DOHH2 (cell line): ENCODE measurements at regions not wholly inside any gene's neighbourhood (a gene's known extent, or its start where the extent isn't known, plus 50 kb on each side); places are given as distances from the start of the nearest gene placed in this dataset.

Experiments
- H3F3A ChIP-seq: fragments of 200-600 bp; sonication (generic), shearing (Covaris generic); 2 replicates; pipeline ENCODE4 v1.6.0; 2016; ENCODE audit warnings: antibody characterized with exemption, mild to moderate bottlenecking; ENCODE audit not compliant: control insufficient read depth, insufficient read depth
- H3K27ac ChIP-seq: fragments of 200-600 bp; sonication (generic); 2 replicates; pipeline ENCODE4 v1.5.1; 2014; ENCODE audit warnings: low read depth, mild to moderate bottlenecking, low read length, moderate library complexity
- H3K27me3 ChIP-seq: fragments of 200-600 bp; sonication (generic); 2 replicates; pipeline ENCODE4 v1.6.1; 2014; ENCODE audit warnings: mild to moderate bottlenecking, low read length, mixed read lengths; ENCODE audit not compliant: control insufficient read depth
- H3K36me3 ChIP-seq: fragments of 200-600 bp; sonication (generic); 2 replicates; pipeline ENCODE4 v1.6.1; 2014; ENCODE audit warnings: mild to moderate bottlenecking, low read length, moderate library complexity, mixed read lengths; ENCODE audit not compliant: control insufficient read depth
- H3K4me1 ChIP-seq: fragments of 200-600 bp; sonication (generic); 2 replicates; pipeline ENCODE4 v1.6.1; 2014; ENCODE audit warnings: mild to moderate bottlenecking, low read length, mixed read lengths; ENCODE audit not compliant: control insufficient read depth
- H3K4me2 ChIP-seq: fragments of 200-600 bp; sonication (generic); 2 replicates; pipeline ENCODE4 v1.6.0; 2014; ENCODE audit warnings: mild to moderate bottlenecking, low read length, moderate library complexity
- H3K4me3 ChIP-seq: fragments of 200-600 bp; sonication (generic); 2 replicates; pipeline ENCODE4 v1.5.1; 2014; ENCODE audit warnings: mild to moderate bottlenecking, low read length, mixed read lengths
- H3K79me2 ChIP-seq: fragments of 200-600 bp; sonication (generic); 2 replicates; pipeline ENCODE4 v1.6.1; 2014; ENCODE audit warnings: mild to moderate bottlenecking, low read length, mixed read lengths; ENCODE audit not compliant: control insufficient read depth
- H3K9me2 ChIP-seq: fragments of 200-600 bp; sonication (generic); replicated peaks from 2 replicates; pipeline ENCODE4 v1.6.1; 2014; ENCODE audit warnings: mild to moderate bottlenecking, low read length, mixed read lengths; ENCODE audit not compliant: control insufficient read depth
- H3K9me3 ChIP-seq: fragments of 200-600 bp; sonication (generic); 2 replicates; pipeline ENCODE4 v1.6.1; 2014; ENCODE audit warnings: antibody characterized with exemption, low read length, mixed read lengths; ENCODE audit not compliant: control insufficient read depth, insufficient read depth
- H4K20me1 ChIP-seq: fragments of 200-600 bp; sonication (generic); 2 replicates; pipeline ENCODE4 v1.6.0; 2014; ENCODE audit warnings: low read depth, mild to moderate bottlenecking, antibody characterized with exemption, low read length, moderate library complexity; ENCODE audit not compliant: control insufficient read depth, insufficient read depth
- CTCF ChIP-seq: fragments of 200-600 bp; sonication (generic); IDR thresholded peaks from one replicate; pipeline ENCODE4 v1.5.1; 2014; ENCODE audit warnings: antibody characterized with exemption, mild to moderate bottlenecking, low read depth, low read length; ENCODE audit not compliant: poor library complexity, severe bottlenecking
- EZH2phosphoT487 ChIP-seq: fragments of 200-600 bp; sonication (generic); IDR thresholded peaks from 2 replicates; pipeline ENCODE4 v1.6.1; 2017; ENCODE audit warnings: borderline replicate concordance, mild to moderate bottlenecking, antibody characterized with exemption, low read length, moderate library complexity, mixed read lengths

DNA sequence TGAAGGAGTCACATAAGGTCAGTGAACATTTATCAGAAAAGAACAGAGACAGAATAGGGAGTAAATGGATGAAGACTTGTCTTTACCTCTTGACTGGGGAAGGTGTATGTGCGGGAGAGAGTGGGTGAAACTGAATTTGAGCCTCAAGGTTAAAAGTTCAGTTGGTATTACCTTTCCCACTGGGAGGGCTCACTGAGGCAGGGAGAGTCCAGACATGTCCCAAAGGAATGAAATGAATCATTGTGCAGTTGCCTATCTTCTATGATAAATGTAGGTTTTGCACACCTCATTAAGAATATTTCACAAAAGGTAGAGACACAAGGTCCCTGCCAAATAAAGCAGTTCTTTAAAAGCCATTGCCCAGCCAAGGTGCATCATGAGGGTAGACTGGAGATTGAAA, 105.2 kb downstream of the KCNA5 start:
- Histone ChIP-seq H3K4me3 (no peak overlapping the region), H3K79me2 (no peaks in the 10 kb centered on the region), H3K27me3 (no peaks in the 10 kb centered on the region; the same call in 1 of the 2 replicates), H3K9me3 (no peaks in the 10 kb centered on the region), H3K9me2 (no peaks in the 10 kb centered on the region), H3K4me2 (no peak overlapping the region), H3F3A (no peaks in the 10 kb centered on the region), H4K20me1 (no peaks in the 10 kb centered on the region), H3K27ac (no peak overlapping the region), H3K4me1 (no peaks in the 10 kb centered on the region), H3K36me3 (no peaks in the 10 kb centered on the region)
- no peak for TF ChIP-seq EZH2phosphoT487
- TF ChIP-seq CTCF, result no peak

DNA sequence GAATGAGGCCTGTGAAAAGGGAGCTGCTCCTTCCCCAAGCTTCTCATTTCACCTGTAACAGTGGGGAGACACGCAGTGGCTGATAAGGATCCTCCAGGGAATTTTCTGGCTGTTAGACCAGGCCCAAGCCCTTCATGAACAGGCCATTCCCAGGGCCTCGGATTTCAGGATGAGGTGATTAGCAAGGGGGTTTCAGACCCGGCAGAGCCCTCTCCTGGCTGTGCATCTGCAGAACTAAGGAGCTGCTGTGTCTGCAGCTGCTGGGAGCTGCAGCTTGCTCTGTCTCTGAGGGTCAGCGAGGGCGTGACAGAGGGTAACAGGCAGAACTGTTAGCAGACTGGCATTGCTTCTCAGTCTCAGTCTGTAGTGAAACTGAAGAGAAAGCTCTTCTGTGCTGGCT, 110.4 kb downstream of the KCNA5 start:
- Histone ChIP-seq H3K4me2 (no peak overlapping the region), H3F3A (no peaks in the 10 kb centered on the region), H4K20me1 (no peaks in the 10 kb centered on the region), H3K4me3 (no peak overlapping the region), H3K9me3 (no peaks in the 10 kb centered on the region), H3K9me2 (no peaks in the 10 kb centered on the region), H3K27me3 (0 out of 2 replicates have a peak, but pooled peaks cover 6% of the 10 kb centered on the region), H3K4me1 (no peaks in the 10 kb centered on the region), H3K36me3 (no peaks in the 10 kb centered on the region), H3K79me2 (no peaks in the 10 kb centered on the region), H3K27ac (no peak overlapping the region)
- TF ChIP-seq CTCF (no peak), EZH2phosphoT487 (no peak)

GRCh38 chr12:5155866-5156265, 112.2 kb downstream of the KCNA5 start:
- no peaks in the 10 kb centered on the region for H3F3A ChIP-seq
- no peaks in the 10 kb centered on the region for H3K4me1 ChIP-seq
- H3K36me3 ChIP-seq, result no peaks in the 10 kb centered on the region
- no peaks in the 10 kb centered on the region for H3K79me2 ChIP-seq
- H3K4me3 ChIP-seq, result no peak overlapping the region
- 0 out of 2 replicates have a peak, but pooled peaks cover 6% of the 10 kb centered on the region for H3K27me3 ChIP-seq
- no peak overlapping the region for H3K4me2 ChIP-seq
- H3K9me2 ChIP-seq, result no peaks in the 10 kb centered on the region
- no peaks in the 10 kb centered on the region for H3K9me3 ChIP-seq
- H4K20me1 ChIP-seq, result no peaks in the 10 kb centered on the region
- H3K27ac ChIP-seq, result no peak overlapping the region
- TF ChIP-seq CTCF (no peak), EZH2phosphoT487 (no peak)
